Mucosa of descending colon (tissue), 3 donors: ENCODE measurements at regions not wholly inside any gene's neighbourhood (a gene's known extent, or its start where the extent isn't known, plus 50 kb on each side); places are given as distances from the start of the nearest gene placed in this dataset.

Experiments used
- ATAC-seq: fragments of 200-7000 bp; cut with Tn5 transposase; one replicate; pipeline ENCODE4 v1.9.1; 2020; ENCODE audit warnings: mild to moderate bottlenecking, moderate library complexity
- DNase-seq, 3 donors: peaks; one replicate each; pipeline ENCODE4 v3.0.0-alpha.2; 2020
- H3K36me3 ChIP-seq: fragments of 200-600 bp; one replicate; pipeline ENCODE4 v1.8.0; 2021; ENCODE audit warnings: low read depth, mild to moderate bottlenecking
- H3K4me1 ChIP-seq: fragments of 200-600 bp; one replicate; pipeline ENCODE4 v1.8.0; 2021; ENCODE audit warnings: low read depth, mild to moderate bottlenecking
- H3K4me3 ChIP-seq: fragments of 200-600 bp; one replicate; pipeline ENCODE4 v1.8.0; 2021; ENCODE audit warnings: mild to moderate bottlenecking
- H3K9me3 ChIP-seq: fragments of 200-600 bp; one replicate; pipeline ENCODE4 v1.8.0; 2021; ENCODE audit warnings: mild to moderate bottlenecking
- CTCF ChIP-seq: fragments of 200-600 bp; IDR thresholded peaks from one replicate; pipeline ENCODE4 v1.8.0; 2022; ENCODE audit warnings: antibody characterized with exemption, mild to moderate bottlenecking
- intact Hi-C, 2 donors: fragments of 100-400 bp; cut with DNase I in 1 of 2; cut with micrococcal nuclease in 1 of 2; formaldehyde crosslinking; loops; one replicate each; pipeline versions ENCODE4 v1.11.0 to v1.11.1; 2022; cut with DNase I, micrococcal nuclease
- donor health status: DM: no; HTN: no; CAD: no; lungs with moderate emphysema.
- donor health status: DM: no; HTN: no; CAD: no.
- donor health status: DM: no; HTN: yes; CAD: no.

DNA sequence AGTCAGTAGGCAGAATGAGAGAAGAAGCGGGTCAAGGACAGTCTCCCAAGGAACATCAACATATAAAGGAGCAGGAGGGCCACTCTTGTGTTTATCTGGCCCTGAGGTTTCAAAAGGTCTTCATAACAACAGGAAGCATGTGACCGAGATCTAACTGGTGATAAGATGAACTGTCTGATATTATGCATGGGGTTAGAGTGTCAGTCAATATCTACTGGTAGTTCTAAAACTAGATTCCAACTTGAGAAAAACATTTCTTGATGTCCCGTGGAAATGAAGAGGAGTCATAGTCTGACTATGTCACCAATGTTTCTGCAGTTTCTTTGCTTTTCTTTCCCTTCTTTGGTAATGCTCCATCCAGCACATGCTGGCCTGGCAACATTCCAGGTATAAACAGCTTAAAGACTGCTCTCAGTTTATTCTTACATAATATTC is 77.5 kb upstream of the ITPRID2 start:
- Histone ChIP-seq H3K4me1 (peaks cover 20% of the 10 kb centered on the region), H3K4me3 (no peak overlapping the region), H3K9me3 (no peaks in the 10 kb centered on the region), H3K36me3 (no peaks in the 10 kb centered on the region)
- peak in 1 of 3 donors; percentile 16 for DNase-seq
- intact Hi-C loops: no loop called here
- no peak for ATAC-seq
- TF ChIP-seq CTCF: no peak

DNA sequence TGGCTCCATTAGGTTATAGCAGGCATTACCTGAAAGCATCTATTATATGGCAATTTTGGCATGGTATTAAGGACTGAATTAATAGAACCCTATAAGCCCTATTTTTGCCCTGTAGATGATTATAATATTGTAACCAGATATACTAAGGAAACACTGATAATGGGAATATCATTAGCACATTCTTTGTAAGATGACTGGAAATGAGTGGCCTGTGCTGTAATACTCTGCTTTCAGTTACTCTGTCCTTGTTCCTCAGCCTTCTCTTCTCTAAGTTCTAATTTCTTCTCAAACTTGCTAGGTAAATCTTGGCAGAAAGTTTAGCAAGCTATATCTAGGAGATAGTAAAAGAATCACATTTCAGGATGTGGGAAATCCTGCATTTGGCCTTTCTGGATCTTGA is 74.0 kb upstream of the ITPRID2 start:
- peaks cover 9% of the 10 kb centered on the region for H3K4me1 ChIP-seq
- no peak for TF ChIP-seq CTCF
- H3K9me3 ChIP-seq: no peaks in the 10 kb centered on the region
- no peak for DNase-seq
- intact Hi-C loops: no loop called here
- ATAC-seq: no peak
- no peaks in the 10 kb centered on the region for H3K36me3 ChIP-seq
- H3K4me3 ChIP-seq: no peak overlapping the region

GRCh38 chr2:181818058-181818680 is 73.4 kb upstream of the ITPRID2 start:
- no peaks in the 10 kb centered on the region for H3K36me3 ChIP-seq
- H3K4me3 ChIP-seq: no peak overlapping the region
- ATAC-seq (no peak), DNase-seq (no peak)
- H3K9me3 ChIP-seq: no peaks in the 10 kb centered on the region
- TF ChIP-seq CTCF: no peak
- intact Hi-C loops: no loop called here
- H3K4me1 ChIP-seq: peaks cover 9% of the 10 kb centered on the region

DNA sequence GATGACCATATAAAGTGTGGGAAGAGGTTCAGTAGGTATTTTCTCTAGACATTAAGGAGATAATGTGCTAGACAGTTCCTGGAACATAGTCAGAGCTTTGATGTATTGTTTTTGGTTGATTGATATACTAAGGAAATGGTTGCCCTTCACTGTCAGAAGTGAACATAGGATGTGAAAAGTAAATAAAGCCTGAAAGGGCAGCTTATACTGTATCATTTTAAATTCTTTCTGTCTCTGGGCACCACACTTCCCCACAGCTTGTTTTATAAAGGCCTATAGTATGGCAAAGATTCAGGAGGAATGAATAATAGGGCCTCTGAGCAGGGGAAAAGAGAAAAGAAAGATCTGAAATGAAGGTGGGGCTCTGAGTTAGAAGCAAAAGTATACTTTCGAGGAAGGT is 72.7 kb upstream of the ITPRID2 start:
- intact Hi-C loops: no loop called here
- DNase-seq (no peak), ATAC-seq (no peak)

DNA sequence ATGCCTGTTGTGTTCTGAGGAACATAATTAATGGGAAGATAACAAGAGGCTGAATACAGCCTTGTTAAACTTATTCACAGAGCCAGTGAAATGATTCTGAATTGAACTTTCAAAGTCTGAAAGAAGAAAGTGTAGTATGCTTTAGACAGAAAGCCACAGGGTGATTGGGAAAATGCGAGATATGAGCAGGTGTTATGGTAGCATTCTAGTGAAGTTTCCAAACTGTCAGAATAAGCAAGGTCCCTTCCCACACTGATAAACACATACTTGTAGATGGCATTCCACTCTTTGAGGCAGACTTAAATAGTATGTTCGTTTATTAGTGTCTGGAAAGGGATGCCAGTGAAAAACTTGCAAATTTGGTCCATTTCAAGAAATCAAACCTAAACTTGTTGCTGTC is 70.5 kb upstream of the ITPRID2 start:
- DNase-seq: no peak
- H3K9me3 ChIP-seq: no peaks in the 10 kb centered on the region
- no peaks in the 10 kb centered on the region for H3K4me1 ChIP-seq
- intact Hi-C loops: no loop called here
- H3K36me3 ChIP-seq: no peaks in the 10 kb centered on the region
- TF ChIP-seq CTCF: no peak
- no peak for ATAC-seq
- no peak overlapping the region for H3K4me3 ChIP-seq

More for the DNA sequence above, 72.7 kb upstream of the ITPRID2 start:
- Histone ChIP-seq H3K4me1 (peaks cover 9% of the 10 kb centered on the region), H3K9me3 (no peaks in the 10 kb centered on the region), H3K36me3 (no peaks in the 10 kb centered on the region), H3K4me3 (no peak overlapping the region)
- TF ChIP-seq CTCF: no peak

GRCh38 chr2:181822097-181822496 is 69.4 kb upstream of the ITPRID2 start:
- H3K36me3 ChIP-seq: no peaks in the 10 kb centered on the region
- ATAC-seq: no peak
- TF ChIP-seq CTCF: no peak
- no peak overlapping the region for H3K4me3 ChIP-seq
- DNase-seq: no peak
- no peaks in the 10 kb centered on the region for H3K4me1 ChIP-seq
- intact Hi-C loops: no loop called here
- H3K9me3 ChIP-seq: no peaks in the 10 kb centered on the region
